GM20000 (cell line): ENCODE measurements at regions not wholly inside any gene's neighbourhood (a gene's known extent, or its start where the extent isn't known, plus 50 kb on each side); places are given as distances from the start of the nearest gene placed in this dataset.
"Not testable (repeated sequence)": the region's sequence is repeated elsewhere in the genome, so short reads cannot be mapped to it uniquely, and the experiment has no call there.

Experiments
- DNase-seq: peaks from one replicate; pipeline ENCODE4 v3.0.0; 2012; ENCODE audit warnings: low spot score
- TF ChIP-seq, protein P1 (sequence below): IDR thresholded peaks from 2 replicates; pipeline ENCODE4 v1.5.1; 2012; ENCODE audit warnings: mild to moderate bottlenecking, control low read depth; ENCODE audit errors: extremely low read depth, missing control alignments

DNA sequence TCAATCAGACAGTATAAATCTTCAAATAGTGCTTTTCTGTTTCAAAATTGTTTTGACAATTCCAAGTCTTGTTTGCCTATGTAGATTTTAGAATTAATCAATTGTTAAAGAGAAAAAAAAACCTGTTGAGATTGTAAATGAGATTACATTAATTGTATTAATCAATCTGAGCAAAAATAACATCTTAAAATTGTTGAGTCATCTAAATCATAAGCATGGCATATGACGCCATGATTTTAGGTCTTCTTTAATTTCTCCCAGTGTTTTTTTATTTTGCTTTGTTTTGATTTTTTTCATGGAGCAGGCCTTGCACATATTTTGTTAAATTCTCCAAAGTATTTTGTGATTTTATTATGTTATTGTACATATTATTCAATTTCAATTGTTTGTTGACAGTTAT, 988.0 kb upstream of the SEMA6A start:
- TF ChIP-seq, protein P1, sequence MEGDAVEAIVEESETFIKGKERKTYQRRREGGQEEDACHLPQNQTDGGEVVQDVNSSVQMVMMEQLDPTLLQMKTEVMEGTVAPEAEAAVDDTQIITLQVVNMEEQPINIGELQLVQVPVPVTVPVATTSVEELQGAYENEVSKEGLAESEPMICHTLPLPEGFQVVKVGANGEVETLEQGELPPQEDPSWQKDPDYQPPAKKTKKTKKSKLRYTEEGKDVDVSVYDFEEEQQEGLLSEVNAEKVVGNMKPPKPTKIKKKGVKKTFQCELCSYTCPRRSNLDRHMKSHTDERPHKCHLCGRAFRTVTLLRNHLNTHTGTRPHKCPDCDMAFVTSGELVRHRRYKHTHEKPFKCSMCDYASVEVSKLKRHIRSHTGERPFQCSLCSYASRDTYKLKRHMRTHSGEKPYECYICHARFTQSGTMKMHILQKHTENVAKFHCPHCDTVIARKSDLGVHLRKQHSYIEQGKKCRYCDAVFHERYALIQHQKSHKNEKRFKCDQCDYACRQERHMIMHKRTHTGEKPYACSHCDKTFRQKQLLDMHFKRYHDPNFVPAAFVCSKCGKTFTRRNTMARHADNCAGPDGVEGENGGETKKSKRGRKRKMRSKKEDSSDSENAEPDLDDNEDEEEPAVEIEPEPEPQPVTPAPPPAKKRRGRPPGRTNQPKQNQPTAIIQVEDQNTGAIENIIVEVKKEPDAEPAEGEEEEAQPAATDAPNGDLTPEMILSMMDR = no peak
- DNase-seq = no peak

DNA sequence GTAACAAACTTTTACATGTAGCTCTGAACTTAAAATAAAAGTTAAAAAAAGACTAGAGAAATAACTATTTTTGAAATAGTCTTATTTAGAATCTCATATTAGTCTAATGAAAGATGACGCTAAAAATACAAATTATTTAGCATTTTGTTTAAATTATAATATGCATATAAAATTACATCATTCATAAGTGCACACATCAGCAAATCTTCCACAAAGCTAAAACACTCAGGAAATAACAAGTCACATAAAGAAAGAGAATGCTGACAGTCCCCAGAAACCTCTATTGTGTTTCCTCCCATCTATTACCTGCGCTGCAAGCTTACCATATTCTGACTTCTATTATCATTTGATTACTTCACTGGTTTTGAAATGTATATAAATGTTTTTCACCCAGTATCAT, 986.9 kb upstream of the SEMA6A start:
- DNase-seq = no peak
- TF ChIP-seq, protein P1 = no peak

DNA sequence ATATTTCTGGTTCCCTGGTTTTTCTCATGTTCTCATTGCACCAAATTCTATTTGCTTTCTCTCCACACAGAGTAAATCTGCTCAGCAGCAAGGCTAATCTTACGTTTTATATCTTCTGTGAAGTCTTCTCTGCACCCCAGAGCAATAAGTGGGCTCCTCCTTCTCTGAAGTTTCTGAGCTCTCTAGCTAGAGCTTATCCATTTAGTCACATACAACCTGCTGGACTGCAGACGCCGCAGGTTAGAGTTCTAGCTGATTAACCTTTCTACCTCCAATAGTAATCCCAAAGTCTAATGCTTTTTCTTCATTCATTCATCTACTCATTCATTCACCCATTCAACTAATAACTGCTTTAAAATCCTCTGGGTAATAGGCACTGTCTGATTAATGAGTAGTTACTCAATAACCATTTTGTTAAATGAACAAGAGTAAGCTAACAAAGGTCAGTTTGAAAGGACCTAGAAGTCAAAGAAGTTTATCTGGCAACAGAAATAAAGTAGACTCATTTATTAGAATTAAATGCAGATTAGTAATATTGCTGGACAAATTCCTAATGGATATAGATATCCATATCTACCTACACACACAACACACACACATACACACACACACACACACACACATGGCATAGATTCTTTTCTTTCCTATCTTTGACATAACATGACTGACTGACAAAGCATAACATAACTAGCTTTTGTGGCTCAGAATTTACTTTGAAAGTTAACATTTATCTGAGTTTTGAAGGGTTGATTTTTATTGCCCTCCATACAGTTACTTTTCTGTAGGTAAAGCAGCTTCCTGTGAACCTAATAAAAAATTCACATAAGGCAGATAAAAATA, 984.6 kb upstream of the SEMA6A start:
- TF ChIP-seq, protein P1 = no peak
- DNase-seq = no peak

DNA sequence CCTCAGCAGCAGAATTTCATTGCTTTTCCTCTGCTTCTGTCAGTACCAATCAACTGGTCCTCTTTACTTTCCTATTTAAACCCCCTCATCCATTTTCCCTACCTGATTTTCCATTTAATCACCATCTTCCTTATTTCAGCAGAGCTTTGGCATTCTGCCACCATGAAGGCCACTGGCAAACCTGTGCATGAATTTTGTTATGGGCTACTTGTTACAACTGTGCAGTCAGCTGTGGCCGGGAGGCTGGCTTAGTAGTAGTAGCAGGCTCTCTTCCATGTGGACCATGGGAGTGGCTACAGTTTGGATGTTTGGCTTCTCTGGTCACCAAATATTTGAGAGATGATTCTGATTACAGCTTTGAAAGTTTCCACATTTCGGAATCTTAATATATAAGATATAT, 976.6 kb upstream of the SEMA6A start:
- no peak for DNase-seq
- TF ChIP-seq, protein P1 = no peak

DNA sequence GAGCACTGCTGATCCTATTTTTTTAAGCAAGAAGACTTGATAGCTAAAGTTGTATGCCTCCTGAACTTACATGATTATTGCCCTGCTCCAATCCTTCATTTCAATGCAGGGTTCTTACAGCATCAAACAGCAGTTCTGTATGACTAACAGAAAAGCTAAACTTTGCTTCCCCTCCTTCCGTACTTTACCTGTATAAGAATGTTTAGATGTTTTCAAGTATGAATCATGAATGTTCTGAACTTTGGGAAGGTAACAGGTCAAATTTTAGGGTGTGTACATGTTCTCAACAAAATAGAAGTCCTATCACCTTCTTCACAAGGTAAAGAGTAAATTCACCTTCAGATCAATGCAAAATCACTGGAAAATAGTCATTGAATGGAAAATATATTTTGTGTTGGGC, 972.6 kb upstream of the SEMA6A start:
- DNase-seq = no peak
- TF ChIP-seq, protein P1 = no peak

DNA sequence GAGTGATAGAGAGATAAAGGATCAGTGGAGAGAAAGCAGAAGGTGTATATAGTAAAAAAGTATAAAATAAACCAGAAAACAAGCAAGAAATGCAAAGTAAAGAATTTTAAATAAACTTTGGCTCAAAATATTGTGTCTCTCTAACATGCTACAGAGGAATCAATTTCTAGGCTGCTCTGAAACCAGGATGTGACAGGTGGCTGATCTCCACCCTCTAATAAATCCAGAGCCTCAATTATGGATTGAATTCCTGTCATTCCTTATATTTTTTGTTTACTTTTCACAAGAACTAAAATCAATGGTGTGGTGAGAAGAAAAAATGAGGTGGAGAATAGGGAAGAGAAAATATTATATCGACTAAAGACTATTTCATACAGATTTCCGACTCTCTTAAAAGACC, 965.1 kb upstream of the SEMA6A start:
- no peak for DNase-seq
- TF ChIP-seq, protein P1 = no peak

DNA sequence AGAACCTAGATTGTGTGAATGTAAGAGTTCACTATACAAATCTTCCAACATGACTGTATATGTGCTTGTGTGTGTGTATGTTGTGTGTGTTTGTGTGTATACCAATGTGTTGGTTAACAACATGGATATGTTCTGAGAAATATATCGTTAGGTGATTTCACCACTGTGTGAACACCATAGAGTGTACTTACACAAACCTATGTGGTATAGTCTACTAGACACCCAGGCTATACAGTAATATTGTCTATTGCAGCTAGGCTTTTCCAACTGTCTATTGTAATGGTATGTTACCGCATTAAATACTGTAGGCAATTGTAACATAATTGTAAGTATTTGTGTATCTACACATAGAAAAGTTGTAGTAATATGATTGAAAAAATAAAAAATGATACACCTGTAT, 959.2 kb upstream of the SEMA6A start:
- TF ChIP-seq, protein P1 = no peak

DNA sequence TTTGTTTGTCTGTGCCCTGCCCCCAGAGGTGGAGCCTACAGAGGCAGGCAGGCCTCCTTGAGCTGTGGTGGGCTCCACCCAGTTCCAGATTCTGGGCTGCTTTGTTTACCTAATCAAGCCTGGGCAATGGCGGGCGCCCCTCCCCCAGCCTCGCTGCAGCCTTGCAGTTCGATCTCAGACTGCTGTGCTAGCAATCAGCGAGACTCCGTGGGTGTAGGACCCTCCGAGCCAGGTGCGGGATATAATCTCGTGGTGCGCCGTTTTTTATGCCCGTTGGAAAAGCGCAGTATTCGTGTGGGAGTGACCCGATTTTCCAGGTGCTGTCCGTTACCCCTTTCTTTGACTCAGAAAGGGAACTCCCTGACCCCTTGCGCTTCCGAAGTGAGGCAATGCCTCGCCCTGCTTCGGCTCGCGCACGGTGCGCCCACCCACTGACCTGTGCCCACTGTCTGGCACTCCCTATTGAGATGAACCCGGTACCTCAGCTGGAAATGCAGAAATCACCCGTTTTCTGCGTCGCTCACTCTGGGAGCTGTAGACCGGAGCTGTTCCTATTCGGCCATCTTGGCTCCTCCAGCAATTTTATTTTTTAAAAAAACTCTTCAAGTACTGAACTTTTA, 958.5 kb upstream of the SEMA6A start:
- not testable (repeated sequence) for DNase-seq

More for the DNA sequence above, 959.2 kb upstream of the SEMA6A start:
- no peak for DNase-seq
